Hematopoietic multipotent progenitor cell treated with erythropoietin and hydrocortisone succinate and interleukin-3 and kit ligand, for 17 days (in vitro differentiated cells): ENCODE measurements at regions not wholly inside any gene's neighbourhood (a gene's known extent, or its start where the extent isn't known, plus 50 kb on each side); places are given as distances from the start of the nearest gene placed in this dataset.
"Not testable (repeated sequence)": the region's sequence is repeated elsewhere in the genome, so short reads cannot be mapped to it uniquely, and the experiment has no call there.

ENCODE experiments used
- DNase-seq: peaks from one replicate; pipeline ENCODE4 v3.0.0-alpha.2; 2015; ENCODE audit warnings: low spot score

DNA sequence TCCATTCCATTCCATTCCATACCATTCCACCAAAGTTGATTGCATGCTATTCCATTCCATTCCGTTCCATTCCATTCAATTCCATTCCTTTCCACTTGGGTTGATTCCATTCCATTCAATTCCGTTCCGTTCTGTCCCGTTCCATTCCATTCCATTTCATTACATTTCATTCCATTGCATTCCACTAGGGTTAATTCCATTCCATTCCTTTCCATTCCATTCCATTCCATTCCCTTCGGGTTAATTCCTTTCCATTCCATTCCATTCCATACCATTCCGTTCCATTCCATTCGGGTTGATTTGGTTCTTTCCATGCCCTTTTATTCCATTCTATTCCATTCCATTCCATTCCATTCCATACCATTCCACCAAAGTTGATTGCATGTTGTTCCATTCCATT, 131.9 kb downstream of the CWH43 start:
- peak; percentile 10 for DNase-seq

DNA sequence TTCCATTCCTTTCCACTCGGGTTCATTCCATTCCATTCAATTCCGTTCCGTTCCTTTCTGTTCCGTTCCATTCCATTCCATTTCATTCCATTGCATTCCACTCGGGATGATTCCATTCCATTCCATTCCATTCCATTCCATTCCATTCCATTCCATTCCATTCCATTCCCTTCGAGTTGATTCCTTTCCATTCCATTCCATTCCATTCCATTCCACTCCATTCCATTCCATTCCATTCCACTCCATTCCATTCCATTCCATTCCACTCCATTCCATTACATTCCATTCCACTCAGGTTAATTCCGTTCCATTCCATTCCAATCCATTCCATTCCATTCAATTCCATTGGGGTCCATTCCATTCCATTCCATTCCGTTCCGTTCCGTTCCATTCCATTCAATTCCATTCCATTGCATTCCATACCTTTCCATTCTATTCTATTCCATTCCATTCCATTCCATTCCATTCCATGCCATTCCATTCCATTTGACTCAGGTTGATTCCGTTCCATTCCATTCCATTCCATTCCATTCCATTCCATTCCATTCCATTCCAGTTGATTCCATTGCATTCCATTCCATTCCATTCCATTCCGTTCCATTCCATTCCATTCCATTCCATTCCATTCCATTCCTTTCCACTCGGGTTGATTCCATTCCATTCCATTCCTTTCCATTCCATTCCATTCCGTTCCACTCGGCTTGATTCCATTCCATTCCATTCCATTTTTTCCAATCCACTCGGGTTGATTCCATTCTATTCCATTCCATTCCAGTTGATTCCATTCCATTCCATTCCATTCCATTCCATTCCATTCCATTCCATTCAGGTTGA, 132.5 kb downstream of the CWH43 start:
- peak; percentile 37 for DNase-seq

DNA sequence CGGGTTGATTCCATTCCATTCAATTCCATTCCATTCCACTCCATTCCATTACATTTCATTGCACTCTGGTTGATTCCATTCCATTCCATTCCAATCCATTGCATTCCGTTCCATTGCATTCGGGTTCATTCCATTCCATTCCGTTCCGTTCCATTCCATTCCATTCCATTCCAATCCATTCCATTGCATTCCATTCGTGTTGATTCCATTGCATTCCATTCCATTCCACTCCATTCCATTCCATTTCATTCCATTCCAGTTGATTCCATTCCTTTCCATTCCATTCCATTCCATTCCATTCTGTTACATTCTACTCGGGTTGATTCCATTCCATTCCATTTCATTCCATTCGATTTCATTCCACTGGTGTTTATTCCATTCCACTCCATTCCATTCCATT, 133.3 kb downstream of the CWH43 start:
- peak; percentile 17 for DNase-seq

DNA sequence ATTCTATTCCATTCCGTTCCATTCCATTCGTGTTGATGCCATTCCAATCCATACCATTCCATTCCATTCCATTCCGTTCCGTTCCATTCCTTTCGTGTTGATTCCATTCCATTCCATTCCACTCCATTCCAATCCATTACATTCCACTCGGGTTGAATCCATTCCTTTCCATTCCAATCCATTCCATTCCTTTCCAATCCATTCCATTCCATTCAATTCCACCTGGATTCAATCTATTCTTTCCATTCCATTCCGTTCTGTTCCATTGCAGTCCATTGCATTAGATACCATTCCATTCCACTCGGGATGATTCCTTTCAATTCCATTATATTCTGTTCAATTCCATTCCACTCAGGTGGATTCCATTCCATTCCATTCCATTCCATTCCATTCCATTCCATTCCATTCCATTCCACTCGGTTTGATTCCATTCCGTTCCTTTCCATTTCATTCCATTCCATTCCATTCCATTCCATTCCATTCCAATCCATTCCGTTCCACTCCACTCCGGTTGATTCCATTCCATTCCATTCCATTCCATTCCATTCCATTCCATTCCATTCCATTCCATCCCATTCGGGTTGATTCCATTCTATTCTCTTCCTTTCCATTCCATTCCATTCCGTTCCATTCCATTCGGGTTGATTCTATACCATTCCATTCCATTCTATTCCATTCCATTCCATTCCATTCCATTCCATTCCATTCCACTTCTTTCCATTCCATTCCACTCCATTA, 134.1 kb downstream of the CWH43 start:
- peak; percentile 58 for DNase-seq

DNA sequence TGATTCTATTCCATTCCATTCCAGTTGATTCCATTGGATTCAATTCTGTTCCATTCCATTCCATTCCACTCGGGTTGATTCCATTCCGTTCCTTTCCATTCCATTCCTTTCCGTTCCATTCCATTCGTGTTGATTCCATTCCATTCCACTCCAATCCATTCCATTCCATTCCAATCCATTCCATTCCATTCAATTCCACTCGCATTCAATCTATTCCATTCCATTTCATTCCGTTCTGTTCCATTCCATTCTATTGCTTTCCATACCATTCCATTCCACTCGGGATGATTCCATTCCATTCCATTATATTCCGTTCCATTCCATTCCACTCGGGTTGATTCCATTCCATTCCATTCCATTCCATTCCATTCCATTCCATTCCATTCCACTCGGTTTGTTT, 134.7 kb downstream of the CWH43 start:
- DNase-seq = peak; percentile 70

DNA sequence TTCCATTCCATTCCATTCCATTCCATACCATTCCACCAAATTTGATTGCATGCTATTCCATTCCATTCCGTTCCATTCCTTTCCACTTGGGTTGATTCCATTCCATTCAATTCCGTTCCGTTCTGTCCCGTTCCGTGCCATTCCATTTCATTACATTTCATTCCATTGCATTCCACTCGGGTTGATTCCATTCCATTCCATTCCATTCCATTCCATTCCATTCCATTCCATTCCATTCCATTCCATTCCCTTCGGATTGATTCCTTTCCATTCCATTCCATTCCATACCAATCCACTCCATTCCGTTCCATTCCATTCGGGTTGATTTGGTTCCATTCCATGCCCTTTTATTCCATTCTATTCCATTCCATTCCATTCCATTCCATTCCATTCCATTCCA, 140.4 kb downstream of the CWH43 start:
- not testable (repeated sequence) for DNase-seq

DNA sequence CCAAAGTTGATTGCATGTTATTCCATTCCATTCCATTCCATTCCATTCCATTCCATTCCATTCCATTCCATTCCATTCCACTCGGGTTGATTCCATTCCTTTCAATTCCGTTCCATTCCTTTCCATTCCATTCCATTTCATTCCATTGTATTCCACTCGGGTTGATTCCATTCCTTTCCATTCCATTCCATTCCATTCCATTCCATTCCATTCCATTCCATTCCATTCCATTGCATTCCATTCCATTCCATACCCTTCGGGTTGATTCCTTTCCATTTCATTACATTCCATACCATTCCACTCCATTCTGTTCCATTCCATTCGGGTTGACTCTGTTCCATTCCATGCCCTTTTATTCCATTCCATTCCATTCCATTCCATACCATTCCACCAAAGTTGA, 140.8 kb downstream of the CWH43 start:
- not testable (repeated sequence) for DNase-seq

DNA sequence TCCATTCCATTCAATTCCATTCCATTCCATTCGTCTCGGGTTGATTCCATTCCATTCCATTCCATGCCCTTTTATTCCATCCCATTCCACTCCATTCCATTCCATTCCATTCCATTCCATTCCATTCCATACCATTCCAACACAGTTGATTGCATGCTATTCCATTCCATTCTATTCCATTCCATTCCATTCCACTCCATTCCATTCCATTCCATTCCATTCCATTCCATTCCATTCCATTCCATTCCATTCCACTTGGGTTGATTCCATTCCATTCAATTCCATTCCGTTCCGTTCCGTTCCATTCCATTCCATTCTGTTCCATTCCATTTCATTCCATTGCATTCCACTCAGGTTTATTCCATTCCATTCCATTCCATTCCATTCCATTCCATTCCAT, 143.3 kb downstream of the CWH43 start:
- DNase-seq = not testable (repeated sequence)

DNA sequence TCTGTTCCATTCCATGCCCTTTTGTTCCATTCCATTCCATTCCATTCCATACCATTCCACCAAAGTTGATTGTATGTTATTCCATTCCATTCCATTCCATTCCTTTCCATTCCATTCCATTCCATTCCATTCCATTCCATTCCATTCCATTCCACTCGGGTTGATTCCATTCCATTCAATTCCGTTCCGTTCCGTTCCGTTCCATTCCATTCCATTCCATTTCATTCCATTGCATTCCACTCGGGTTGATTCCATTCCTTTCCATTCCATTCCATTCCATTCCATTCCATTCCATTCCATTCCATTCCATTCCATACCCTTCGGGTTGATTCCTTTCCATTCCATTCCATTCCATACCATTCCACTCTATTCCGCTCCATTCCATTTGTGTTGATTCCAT, 143.8 kb downstream of the CWH43 start:
- not testable (repeated sequence) for DNase-seq

DNA sequence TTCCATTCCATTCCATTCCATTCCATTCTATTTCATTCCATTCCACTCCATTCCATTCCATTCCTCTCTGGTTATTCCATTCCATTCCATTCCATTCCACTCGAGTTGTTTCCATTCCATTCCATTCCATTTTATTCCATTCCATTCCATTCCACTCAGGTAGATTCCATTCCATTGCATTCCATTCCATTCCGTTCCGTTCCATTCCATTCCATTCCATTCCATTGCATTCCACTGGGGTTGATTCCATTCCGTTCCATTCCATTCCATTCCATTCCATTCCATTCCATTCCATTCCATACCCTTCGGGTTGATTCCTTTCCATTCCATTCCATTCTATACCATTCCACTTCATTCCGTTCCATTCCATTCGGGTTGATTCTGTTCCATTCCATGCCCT, 144.6 kb downstream of the CWH43 start:
- not testable (repeated sequence) for DNase-seq

DNA sequence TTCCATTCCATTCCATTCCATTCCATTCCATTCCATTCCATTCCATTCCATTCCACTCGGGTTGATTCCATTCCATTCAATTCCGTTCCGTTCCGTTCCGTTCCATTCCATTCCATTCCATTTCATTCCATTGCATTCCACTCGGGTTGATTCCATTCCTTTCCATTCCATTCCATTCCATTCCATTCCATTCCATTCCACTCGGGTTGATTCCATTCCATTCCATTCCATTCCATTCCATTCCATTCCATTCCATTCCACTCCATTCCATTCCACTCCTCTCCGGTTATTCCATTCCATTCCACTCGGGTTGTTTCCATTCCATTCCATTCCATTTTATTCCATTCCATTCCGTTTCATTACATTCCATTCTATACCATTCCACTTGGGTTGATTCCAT, 151.0 kb downstream of the CWH43 start:
- DNase-seq = not testable (repeated sequence)

DNA sequence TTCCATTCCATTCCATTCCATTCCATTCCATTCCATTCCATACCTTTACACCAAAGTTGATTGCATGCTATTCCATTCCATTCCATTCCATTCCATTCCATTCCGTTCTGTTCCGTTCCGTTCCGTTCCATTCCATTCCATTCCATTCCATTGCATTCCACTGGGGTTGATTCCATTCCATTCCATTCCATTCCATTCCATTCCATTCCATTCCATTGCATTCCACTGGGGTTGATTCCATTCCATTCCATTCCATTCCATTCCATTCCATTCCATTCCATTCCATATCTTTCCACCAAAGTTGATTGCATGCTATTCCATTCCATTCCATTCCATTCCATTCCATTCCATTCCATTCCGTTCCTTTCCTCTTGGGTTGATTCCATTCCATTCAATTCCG, 151.9 kb downstream of the CWH43 start:
- not testable (repeated sequence) for DNase-seq

DNA sequence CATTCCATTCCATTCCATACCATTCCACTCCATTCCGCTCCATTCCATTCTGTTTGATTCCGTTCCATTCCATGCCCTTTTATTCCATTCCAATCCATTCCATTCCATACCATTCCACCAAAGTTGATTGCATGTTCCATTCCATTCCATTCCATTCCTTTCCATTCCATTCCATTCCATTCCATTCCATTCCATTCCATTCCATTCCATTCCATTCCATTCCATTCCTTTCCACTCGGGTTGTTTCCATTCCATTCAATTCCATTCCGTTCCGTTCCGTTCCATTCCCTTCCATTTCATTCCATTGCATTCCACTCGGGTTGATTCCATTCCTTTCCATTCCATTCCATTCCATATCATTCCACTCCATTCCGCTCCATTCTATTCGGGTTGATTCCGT, 152.7 kb downstream of the CWH43 start:
- DNase-seq = not testable (repeated sequence)

DNA sequence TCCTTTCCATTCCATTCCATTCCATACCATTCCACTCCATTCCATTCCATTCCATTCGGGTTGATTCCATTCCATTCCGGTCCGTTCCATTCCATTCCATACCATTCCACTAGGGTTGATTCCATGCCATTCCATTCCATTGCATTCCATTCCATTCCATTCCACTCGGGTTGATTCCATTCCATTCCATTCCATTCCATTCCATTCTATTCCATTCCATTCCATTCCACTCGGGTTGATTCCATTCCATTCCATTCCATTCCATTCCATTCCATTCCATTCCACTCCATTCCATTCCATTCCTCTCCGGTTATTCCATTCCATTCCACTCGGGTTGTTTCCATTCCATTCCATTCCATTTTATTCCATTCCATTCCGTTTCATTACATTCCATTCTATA, 153.4 kb downstream of the CWH43 start:
- not testable (repeated sequence) for DNase-seq

DNA sequence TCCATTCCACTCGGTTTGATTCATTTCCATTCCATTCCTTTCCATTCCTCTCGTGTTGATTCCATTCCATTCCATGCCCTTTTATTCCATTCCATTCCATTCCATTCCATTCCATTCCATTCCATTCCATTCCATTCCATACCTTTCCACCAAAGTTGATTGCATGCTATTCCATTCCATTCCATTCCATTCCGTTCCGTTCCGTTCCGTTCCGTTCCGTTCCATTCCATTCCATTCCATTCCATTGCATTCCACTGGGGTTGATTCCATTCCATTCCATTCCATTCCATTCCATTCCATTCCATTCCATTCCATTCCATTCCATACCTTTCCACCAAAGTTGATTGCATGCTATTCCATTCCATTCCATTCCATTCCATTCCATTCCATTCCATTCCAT, 154.3 kb downstream of the CWH43 start:
- not testable (repeated sequence) for DNase-seq

DNA sequence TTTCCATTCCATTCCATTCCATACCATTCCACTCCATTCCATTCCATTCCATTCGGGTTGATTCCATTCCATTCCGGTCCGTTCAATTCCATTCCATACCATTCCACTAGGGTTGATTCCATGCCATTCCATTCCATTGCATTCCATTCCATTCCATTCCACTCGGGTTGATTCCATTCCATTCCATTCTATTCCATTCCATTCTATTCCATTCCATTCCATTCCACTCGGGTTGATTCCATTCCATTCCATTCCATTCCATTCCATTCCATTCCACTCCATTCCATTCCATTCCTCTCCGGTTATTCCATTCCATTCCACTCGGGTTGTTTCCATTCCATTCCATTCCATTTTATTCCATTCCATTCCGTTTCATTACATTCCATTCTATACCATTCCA, 155.9 kb downstream of the CWH43 start:
- not testable (repeated sequence) for DNase-seq

DNA sequence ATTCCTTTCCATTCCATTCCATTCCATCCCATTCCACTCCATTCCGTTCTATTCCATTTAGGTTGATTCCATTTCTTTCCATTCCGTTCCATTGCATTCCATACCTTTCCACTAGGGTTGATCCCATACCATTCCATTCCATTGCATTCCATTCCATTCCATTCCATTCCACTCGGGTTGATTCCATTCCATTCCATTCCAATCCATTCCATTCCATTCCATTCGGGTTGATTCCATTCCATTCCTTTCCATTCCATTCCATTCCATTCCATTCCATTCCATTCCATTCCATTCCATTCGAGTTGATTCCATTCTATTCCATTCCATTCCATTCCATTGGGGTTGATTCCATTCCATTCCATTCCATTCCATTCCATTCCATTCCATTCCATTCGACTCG, 161.1 kb downstream of the CWH43 start:
- DNase-seq = not testable (repeated sequence)

DNA sequence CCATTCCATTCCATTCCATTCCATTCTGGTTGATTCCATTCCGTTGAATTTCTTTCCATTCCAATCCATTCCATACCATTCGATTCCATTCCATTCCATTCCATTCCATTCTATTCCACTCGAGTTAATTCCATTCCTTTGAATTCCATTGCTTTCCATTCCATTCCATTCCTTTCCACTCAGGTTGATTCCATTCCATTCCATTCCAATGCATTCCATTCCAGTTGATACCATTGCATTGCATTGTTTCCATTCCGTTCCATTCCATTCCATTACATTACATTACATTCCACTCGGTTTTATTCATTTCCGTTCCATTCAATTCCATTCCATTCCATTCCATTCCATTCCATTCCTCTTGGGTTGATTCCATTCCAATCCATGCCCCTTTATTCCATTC, 161.5 kb downstream of the CWH43 start:
- DNase-seq = peak; percentile 7

DNA sequence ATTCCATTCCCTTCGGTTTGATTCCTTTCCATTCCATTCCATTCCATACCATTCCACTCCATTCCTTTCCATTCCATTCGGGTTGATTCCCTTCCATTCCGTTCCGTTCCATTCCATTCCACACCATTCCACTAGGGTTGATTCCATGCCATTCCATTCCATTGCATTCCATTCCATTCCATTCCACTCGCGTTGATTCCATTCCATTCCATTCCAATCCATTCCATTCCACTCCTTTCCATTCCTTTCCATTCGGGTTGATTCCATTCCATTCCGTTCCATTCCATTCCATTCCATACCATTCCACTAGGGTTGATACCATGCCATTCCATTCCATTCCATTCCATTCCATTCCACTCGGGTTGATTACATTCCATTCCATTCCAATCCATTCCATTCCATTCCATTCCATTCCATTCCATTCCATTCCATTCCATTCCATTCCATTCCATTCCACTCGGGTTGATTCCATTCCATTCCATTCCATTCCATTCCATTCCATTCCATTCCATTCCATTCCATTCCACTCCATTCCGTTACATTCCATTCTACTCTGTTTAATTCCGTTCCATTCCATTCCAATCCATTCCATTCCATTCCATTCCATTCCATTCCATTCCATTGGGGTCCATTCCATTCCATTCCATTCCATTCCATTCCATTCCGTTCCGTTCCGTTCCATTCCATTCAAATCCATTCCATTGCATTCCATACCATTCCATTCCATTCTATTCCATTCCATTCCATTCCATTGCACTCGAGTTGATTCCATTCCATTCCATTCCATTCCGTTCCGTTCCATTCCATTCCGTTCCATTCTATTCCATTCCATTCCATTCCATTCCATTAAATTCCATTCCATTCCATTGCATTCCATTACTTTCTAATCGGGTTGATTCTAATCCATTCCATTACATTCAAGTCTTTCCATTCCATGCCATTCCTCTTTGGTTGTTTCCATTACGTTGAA, 163.2 kb downstream of the CWH43 start:
- DNase-seq = peak; percentile 82

DNA sequence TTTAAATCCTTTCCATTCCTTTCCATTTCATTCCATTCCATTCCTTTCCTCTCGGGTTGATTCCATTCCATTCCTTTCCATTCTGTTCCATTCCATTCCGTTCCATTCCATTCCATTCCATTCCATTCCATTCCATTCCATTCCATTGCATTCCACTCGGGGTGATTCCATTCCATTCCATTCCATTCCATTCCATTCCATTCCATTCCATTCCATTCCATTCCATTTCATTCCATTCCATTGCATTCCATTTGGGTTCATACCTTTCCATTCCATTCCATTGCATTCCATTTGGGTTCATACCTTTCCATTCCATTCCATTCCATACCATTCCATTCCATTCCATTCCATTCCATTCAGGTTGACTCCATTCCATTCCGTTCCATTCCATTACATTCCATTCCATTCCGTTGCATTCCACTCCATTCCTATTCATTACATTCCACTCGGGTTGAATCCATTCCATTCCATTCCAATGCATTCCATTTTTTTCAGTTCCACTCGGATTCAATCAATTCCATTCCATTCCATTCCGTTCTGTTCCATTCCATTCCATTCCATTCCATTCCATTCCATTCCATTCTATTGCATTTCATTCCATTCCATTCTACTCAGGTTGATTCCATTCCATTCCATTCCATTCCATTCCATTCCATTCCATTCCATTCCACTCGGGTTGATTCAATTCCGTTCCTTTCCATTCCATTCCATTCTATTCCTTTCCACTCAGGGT, 164.4 kb downstream of the CWH43 start:
- peak; percentile 24 for DNase-seq

DNA sequence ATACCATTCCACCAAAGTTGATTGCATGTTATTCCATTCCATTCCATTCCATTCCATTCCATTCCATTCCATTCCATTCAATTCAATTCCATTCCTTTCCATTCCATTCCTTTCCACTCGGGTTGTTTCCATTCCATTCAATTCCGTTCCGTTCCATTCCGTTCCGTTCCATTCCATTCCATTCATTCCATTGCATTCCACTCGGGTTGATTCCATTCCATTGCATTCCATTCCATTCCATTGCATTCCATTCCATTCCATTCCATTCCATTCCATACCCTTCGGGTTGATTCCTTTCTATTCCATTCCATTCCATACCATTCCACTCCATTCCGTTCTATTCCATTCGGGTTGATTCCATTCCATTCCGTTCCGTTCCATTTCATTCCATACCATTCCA, 166.9 kb downstream of the CWH43 start:
- DNase-seq = not testable (repeated sequence)
